CD4-positive, alpha-beta T cell (primary cell): ENCODE measurements at regions not wholly inside any gene's neighbourhood (a gene's known extent, or its start where the extent isn't known, plus 50 kb on each side); places are given as distances from the start of the nearest gene placed in this dataset.

Experiments used
- ATAC-seq: fragments of 200-7000 bp; cut with Tn5 transposase; one replicate; pipeline ENCODE4 v1.10.0; 2022; ENCODE audit warnings: mild to moderate bottlenecking; ENCODE audit not compliant: poor library complexity
- CTCF ChIA-PET: fragments of 350-600 bp; sonication (Branson Sonifier 250); formaldehyde crosslinking; loops from one replicate; lab custom pipeline; 2021; ENCODE audit warnings: antibody characterized with exemption, inconsistent platforms; lab: Charles Lee
- POLR2A ChIA-PET: fragments of 350-600 bp; sonication (Branson Sonifier 250); formaldehyde crosslinking; loops from one replicate; lab custom pipeline; 2021; ENCODE audit warnings: antibody characterized with exemption, inconsistent platforms; lab: Charles Lee
- DNase-seq, 14 experiments: peaks; one replicate each; pipeline ENCODE4 v3.0.0-alpha.2; 2013 to 2020; ENCODE audit warnings: mixed read lengths in 2 of 14
- H3K27ac ChIP-seq, 2 donors: one replicate each; pipeline versions ENCODE4 v1.5.1 to v1.7.0; 2013; ENCODE audit warnings: low read length in 2 of 2, low read depth in 1 of 2, mild to moderate bottlenecking in 1 of 2
- H3K27me3 ChIP-seq, 2 experiments: 1 replicate in 1 of 2; 2 replicates in 1 of 2; pipeline versions ENCODE4 v1.6.1 to v1.7.0; 2013; ENCODE audit warnings: low read length in 2 of 2, control low read depth in 1 of 2, mild to moderate bottlenecking in 1 of 2, moderate library complexity in 1 of 2; ENCODE audit not compliant: insufficient read depth in 2 of 2, control insufficient read depth in 1 of 2
- H3K36me3 ChIP-seq: one replicate; pipeline ENCODE4 v1.6.1; 2013; ENCODE audit warnings: low read length, control low read depth; ENCODE audit not compliant: insufficient read depth
- H3K4me1 ChIP-seq: one replicate; pipeline ENCODE4 v1.6.1; 2013; ENCODE audit warnings: low read length, control low read depth; ENCODE audit not compliant: insufficient read depth
- H3K4me3 ChIP-seq: one replicate; pipeline ENCODE4 v1.5.1; 2013; ENCODE audit warnings: mild to moderate bottlenecking, low read length, moderate library complexity
- H3K9me3 ChIP-seq, 2 experiments: 1 replicate in 1 of 2; 2 replicates in 1 of 2; pipeline versions ENCODE4 v1.6.1 to v1.7.0; 2013; ENCODE audit warnings: low read length in 2 of 2, mild to moderate bottlenecking in 2 of 2, control low read depth in 1 of 2, moderate library complexity in 1 of 2; ENCODE audit not compliant: control insufficient read depth in 1 of 2, insufficient read depth in 1 of 2
- H3K27ac Mint-ChIP-seq: one replicate; pipeline ENCODE4 v1.8.0; 2020; ENCODE audit warnings: mixed read lengths
- H3K27me3 Mint-ChIP-seq: one replicate; pipeline ENCODE4 v1.8.0; 2021; ENCODE audit warnings: mixed read lengths
- H3K36me3 Mint-ChIP-seq: one replicate; pipeline ENCODE4 v1.8.0; 2021; ENCODE audit warnings: low read depth, mixed read lengths
- H3K4me1 Mint-ChIP-seq: one replicate; pipeline ENCODE4 v1.8.0; 2021; ENCODE audit warnings: low read depth, mixed read lengths
- H3K4me3 Mint-ChIP-seq: one replicate; pipeline ENCODE4 v1.8.0; 2020; ENCODE audit warnings: mild to moderate bottlenecking, mixed read lengths
- H3K9me3 Mint-ChIP-seq: one replicate; pipeline ENCODE4 v1.8.0; 2020; ENCODE audit warnings: mixed read lengths
- CTCF ChIP-seq: fragments of 200-600 bp; IDR thresholded peaks from one replicate; pipeline ENCODE4 v1.8.0; 2022; ENCODE audit warnings: antibody characterized with exemption, mild to moderate bottlenecking
- intact Hi-C, 2 experiments: fragments of 100-400 bp; cut with DNase I in 1 of 2; cut with micrococcal nuclease in 1 of 2; formaldehyde crosslinking; loops; one replicate each; pipeline versions ENCODE4 v1.15.1 to v1.9.0; 2023 to 2025; cut with DNase I, micrococcal nuclease

- Histone ChIP-seq H3K27ac (no peak overlapping the region), H3K4me1 (no peaks in the 10 kb centered on the region), H3K27me3 (no peaks in the 10 kb centered on the region), H3K4me3 (no peak overlapping the region), H3K36me3 (no peaks in the 10 kb centered on the region), H3K9me3 (no peaks in the 10 kb centered on the region)
- intact Hi-C loops, result no loop called here
- Mint-ChIP-seq H3K4me1 (no peaks in the 10 kb centered on the region), H3K9me3 (peaks cover 5% of the 10 kb centered on the region), H3K27ac (no peak overlapping the region), H3K36me3 (no peaks in the 10 kb centered on the region), H3K4me3 (no peak overlapping the region), H3K27me3 (no peaks in the 10 kb centered on the region)
- CTCF ChIA-PET, result no interaction called here
- no peak for TF ChIP-seq CTCF
- POLR2A ChIA-PET, result no interaction called here
- DNase-seq, result no peak
- no peak for ATAC-seq
These were observed 1037.1 kb upstream of the NUDT12 start for GRCh38 chr5:104599726-104600125.

DNA sequence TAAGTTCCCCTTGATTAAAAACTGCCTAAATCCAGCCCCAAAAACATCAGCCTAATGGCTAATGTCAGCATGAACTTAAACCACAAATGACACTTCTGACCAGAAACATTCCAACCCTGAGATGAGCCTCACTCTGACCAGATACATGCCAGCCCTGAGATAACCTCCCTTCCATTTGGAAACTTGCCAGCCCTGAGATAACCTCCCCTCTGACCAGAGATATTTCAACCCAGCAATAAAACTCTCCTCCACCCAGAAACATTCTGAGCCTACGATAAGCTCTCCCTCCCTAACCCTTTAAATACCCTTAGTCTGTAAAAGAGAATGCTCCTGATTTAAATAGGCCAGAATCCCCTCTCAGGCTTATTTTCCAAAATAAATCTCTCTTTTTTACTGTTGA, 1035.7 kb upstream of the NUDT12 start:
- ATAC-seq, result no peak
- H3K27ac ChIP-seq, result no peak overlapping the region

DNA sequence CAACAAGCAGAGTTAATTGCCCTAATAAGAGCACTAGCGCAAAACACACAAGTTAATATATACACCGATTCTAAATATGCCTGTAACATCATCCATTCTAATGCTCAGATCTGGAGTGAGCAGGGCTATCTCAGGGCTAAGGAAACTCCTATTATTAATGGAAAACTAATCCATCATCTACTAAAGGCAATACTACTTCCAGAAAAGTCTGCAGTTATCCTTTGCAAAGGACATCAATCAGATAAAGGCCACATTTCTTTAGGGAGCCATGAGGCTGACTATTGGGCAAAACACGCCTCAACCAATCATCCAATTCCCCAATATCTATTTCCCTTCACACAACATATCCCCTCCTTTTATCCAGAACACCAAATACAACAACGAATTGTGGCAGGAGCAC, 1032.3 kb upstream of the NUDT12 start:
- ATAC-seq, result no peak
- Histone ChIP-seq H3K4me3 (no peak overlapping the region), H3K36me3 (no peaks in the 10 kb centered on the region), H3K9me3 (peaks cover 0 to 4% of the 10 kb centered on the region in 2 experiments), H3K4me1 (no peaks in the 10 kb centered on the region), H3K27ac (no peak overlapping the region), H3K27me3 (no peaks in the 10 kb centered on the region)
- Mint-ChIP-seq H3K4me3 (no peak overlapping the region), H3K4me1 (no peaks in the 10 kb centered on the region), H3K9me3 (peaks cover 18% of the 10 kb centered on the region), H3K27me3 (no peaks in the 10 kb centered on the region), H3K36me3 (no peaks in the 10 kb centered on the region), H3K27ac (no peak overlapping the region)
- intact Hi-C loops, result no loop called here
- POLR2A ChIA-PET, result no interaction called here
- TF ChIP-seq CTCF, result no peak
- no peak for DNase-seq
- CTCF ChIA-PET, result no interaction called here

More for the DNA sequence above, 1035.7 kb upstream of the NUDT12 start:
- no peak for DNase-seq
- no peaks in the 10 kb centered on the region for H3K36me3 Mint-ChIP-seq
- H3K27ac Mint-ChIP-seq, result no peak overlapping the region
- H3K27me3 Mint-ChIP-seq, result no peaks in the 10 kb centered on the region
- ChIA-PET POLR2A (no interaction called here), CTCF (no interaction called here)
- intact Hi-C loops, result no loop called here
- Histone ChIP-seq H3K4me1 (no peaks in the 10 kb centered on the region), H3K4me3 (no peak overlapping the region), H3K36me3 (no peaks in the 10 kb centered on the region), H3K27me3 (no peaks in the 10 kb centered on the region), H3K9me3 (no peaks in the 10 kb centered on the region)
- peaks cover 9% of the 10 kb centered on the region for H3K9me3 Mint-ChIP-seq
- no peak overlapping the region for H3K4me3 Mint-ChIP-seq
- no peaks in the 10 kb centered on the region for H3K4me1 Mint-ChIP-seq
- no peak for TF ChIP-seq CTCF
